ENCODE measurements at regions not wholly inside any gene's neighbourhood (a gene's known extent, or its start where the extent isn't known, plus 50 kb on each side); places are given as distances from the start of the nearest gene placed in this dataset.

- no peak for DNase-seq
These were observed 630.2 kb upstream of the FTMT start for GRCh38 chr5:121221483-121221882.

GRCh38 chr5:121226765-121227164 lies 624.9 kb upstream of the FTMT start:
- no peak for DNase-seq

- DNase-seq, result no peak
These were observed 611.7 kb upstream of the FTMT start for GRCh38 chr5:121239951-121240350.

- DNase-seq, result no peak
These were observed 604.7 kb upstream of the FTMT start for GRCh38 chr5:121246971-121247370.

DNA sequence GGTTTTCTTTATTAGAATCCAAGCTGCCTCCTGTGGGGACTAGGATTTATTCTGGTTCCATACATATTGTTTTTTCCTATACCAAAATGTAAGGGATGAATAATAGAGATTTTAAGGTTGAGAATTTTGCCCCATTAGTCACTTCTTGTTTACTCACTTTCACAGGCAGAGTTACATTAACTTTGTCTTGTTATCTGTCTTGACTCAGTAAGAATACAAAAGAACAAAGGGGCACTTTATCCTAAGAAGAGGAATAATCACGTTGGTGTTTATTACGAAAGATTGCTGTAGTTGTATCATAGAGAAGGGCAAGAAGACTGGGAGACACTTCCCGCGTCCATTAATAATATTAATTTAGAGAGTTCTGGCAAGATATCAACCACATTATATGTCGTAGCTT lies 599.7 kb upstream of the FTMT start:
- no peak for DNase-seq

DNA sequence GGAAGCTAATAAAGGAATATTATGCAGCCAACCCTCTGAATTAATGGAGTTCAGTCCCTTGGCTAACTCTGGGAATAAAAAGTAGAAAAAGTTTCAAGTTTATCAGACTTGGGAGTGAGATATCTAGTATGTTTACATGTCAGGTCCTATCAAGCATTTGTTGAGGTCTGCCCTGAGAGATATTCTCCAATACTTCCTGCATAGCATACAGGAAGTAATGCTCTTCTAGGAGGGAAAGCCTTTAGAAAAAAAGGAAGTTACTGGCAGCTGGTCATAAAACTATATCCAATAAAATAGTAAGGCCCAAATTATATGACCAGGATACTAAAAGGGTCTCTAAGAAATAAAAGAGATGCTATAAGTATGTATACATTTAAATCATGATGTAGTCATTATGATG lies 594.1 kb upstream of the FTMT start:
- no peak for DNase-seq

- no peak for DNase-seq
These were observed 588.2 kb upstream of the FTMT start for GRCh38 chr5:121263456-121263855.

- no peak for DNase-seq
These were observed 587.1 kb upstream of the FTMT start for GRCh38 chr5:121264605-121265004.

DNA sequence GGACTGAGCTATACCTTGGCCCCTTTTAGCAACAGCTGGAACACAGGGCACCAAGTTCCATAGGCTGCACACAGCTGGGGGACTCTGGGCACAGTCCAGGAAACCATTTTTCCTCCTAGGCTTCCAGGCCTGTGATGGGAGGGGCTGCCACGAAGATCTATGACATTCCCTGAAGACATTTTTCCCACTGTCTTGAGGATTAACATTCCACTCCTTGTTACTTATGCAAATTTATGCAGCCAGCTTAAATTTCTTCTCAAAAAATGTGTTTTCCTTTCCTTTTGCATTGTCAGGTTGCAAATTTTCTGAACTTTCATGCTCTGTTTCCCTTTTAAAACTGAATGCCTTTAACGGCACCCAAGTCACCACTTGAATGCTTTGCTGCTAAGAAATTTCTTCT lies 580.1 kb upstream of the FTMT start:
- DNase-seq, result no peak

GRCh38 chr5:121273833-121274433 lies 577.7 kb upstream of the FTMT start:
- DNase-seq, result no peak

GRCh38 chr5:121279801-121280200 lies 571.9 kb upstream of the FTMT start:
- no peak for DNase-seq

DNA sequence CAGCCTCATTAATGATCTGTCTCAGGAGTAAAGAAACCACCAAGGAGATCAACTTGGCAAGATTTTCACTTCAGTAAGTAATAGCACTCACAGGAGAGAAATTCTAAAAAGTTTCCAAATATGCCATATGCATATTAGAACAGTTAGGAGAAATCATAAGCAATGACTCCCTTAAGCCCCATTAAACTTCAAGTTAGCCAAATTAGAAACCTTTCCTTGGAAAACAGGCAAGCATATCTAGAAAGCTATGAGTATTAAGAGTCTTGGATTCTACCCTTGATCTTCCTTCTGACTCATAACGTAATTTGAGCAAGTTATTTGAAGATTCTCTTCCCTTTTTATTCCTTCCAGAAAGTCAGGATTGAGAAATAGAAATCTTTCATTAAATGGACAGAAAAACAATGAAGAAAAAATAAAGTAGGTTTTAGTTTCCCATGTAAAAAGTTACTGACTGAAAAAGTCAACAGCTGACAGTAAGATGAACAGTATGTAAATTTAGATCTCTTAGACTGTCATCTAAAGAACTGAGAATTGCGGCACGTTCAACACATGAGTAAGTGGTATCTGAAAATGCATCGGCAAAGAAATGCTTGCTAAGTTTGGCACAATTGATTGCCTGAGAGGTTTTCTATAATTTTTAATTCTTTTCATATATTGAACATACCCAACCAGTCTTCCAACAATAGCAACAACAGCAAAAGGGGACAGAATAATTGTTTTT lies 565.7 kb upstream of the FTMT start:
- DNase-seq, result no peak

- no peak for DNase-seq
These were observed 562.9 kb upstream of the FTMT start for GRCh38 chr5:121288781-121289180.

- DNase-seq, result no peak
These were observed 559.0 kb upstream of the FTMT start for GRCh38 chr5:121292664-121293063.

DNA sequence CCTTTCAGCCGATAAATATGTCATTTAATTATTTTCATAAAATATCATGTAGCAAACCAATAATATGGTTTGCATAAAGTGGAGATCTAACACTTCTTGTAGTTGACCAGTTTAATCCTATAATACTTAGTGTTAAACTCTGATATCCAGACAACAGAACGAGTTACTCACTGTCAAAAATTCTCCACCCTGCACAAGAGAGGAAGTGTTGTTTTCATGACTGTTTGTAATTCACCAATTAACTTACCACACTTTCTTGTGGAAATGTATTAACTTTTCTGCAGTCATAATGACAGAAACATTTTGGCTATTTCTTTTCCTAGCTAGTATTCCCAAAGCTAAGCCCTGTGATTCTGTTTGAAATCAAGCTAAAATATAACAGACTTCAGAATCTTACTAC lies 555.3 kb upstream of the FTMT start:
- DNase-seq, result no peak

DNA sequence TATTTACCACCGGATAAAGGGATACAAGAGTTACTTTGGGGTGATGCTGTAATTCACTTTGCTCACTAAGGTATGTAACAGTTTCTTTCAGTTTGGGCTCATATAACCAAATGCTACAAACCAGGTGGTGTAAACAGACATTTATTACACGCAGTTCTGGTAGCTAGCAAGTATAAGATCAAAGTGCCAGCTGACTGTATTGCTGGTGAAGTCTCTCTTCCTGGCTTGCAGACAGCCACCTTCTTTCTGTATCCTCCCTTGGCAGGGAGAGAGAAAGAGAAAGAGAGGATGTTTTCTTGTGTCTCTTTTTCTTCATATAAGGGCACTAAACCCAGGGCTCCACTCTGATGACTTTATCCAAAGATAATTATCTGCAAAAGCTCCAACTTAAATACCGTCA lies 552.5 kb upstream of the FTMT start:
- no peak for DNase-seq

- DNase-seq, result no peak
These were observed 546.8 kb upstream of the FTMT start for GRCh38 chr5:121304838-121305237.

GRCh38 chr5:121313886-121314285 lies 537.8 kb upstream of the FTMT start:
- no peak for DNase-seq

DNA sequence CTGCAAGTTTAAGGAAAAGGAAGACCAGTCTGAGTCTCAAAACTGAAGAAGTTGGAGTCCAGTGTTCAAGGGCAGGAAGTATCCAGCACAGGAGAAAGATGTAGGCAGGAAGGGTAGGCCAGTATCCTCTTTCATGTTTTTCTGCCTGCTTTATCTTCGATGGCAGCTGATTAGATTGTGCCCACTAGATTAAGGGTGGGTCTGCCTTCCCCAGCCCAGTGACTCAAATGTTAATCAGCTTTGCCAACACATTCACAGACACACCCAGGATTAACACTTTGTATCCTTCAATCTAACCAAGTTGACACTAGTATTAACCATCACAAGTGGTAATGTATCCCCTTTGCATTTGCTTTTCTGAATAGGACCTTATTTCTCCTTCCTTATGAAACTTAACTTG lies 535.9 kb upstream of the FTMT start:
- no peak for DNase-seq

DNA sequence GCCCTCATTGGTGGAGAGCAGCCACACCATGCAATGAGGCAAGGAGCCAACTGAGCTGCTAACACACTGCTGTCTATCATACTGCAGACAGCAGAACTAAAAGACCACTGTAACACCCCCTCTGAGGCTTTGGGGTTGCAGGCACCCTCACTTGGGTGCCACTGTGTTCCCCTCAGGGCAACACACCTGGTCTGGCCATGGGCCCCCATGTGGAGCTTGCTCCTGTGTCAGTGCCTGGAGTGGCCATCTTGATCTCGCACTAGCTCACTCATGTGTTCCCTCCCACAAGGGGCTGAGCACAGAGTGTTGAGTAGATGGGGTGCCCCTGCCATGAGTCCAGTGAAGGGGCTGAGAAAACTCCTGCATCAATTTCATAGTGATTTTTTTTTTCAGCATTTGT lies 532.4 kb upstream of the FTMT start:
- no peak for DNase-seq

DNA sequence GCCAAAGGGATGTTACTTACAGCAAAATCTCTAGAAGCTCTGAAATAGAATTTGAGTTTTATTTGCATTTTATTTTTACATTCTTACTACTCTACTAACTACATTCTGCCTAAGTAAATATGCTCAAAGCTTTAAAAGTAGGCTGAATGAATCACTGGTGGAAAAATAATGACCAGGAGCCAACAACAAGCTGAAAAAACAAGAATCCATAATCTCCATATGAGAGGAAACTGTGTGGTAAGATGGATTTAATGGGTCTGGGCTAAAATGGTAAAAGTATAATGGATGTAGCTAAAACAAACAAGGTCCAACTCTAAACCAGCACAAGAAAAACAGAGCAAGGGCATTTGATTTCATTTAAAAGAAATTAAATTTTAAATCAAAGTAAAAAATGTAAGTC lies 525.8 kb upstream of the FTMT start:
- DNase-seq, result no peak

DNA sequence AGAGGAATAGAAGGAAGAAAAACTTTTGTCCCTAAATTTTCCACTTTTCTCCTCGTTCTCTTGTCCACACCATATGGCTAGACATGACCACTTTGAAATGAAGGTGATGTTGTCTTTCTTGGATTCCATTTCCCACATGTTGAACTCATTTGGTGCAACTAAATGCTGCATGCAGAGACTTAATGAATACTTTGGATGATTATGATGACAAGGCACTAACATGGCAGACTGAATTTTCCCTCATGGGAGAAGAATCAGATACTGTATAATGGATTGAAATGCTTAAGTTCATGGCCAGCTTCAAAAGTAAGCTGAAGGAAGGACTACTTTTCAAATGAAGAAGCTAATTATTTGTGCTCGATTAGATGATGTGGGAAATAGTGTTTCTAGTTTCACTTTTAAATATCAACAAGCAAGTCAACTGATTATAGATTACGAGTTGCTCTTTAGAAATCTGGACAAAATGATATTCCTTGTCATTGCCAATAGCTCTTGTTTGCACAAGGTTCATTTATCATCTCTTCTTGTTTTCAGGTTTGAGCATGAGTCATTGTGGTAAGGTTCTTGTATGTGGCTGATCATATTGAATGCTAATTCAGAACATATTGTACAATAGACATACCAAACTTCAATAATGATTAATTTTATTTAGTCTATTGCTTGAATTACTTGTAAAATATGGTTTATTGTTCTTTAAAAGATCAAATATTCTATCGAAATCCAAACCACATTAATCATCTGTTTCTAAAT lies 501.3 kb upstream of the FTMT start:
- no peak for DNase-seq

DNA sequence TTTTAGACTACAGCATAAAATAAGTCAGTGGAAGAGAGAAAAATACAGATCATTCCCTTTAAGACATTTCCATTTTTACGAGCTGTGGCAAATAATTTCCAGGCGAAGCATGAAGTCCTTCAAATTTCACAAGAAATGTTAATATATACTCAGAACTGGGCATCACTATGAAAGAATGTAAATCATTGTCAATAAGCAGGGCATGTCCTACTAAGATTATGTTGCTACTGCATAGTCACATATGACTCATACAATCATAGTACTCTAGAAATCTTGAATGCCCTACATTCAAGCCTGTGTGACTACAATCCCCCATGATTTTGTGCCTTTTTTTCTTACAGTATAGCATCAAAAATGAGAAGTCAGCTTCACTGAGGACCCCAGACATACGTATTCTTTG lies 485.2 kb upstream of the FTMT start:
- no peak for DNase-seq

- DNase-seq, result no peak
These were observed 478.3 kb upstream of the FTMT start for GRCh38 chr5:121373371-121373770.

Data from NCI-H774 (cell line).